HepG2 (cell line): ENCODE measurements at regions not wholly inside any gene's neighbourhood (a gene's known extent, or its start where the extent isn't known, plus 50 kb on each side); places are given as distances from the start of the nearest gene placed in this dataset.

ENCODE experiments used
- ATAC-seq: fragments of 200-7000 bp; cut with Tn5 transposase; 3 replicates; pipeline ENCODE4 v1.9.1; 2020; ENCODE audit warnings: mild to moderate bottlenecking, moderate library complexity
- BruUV-seq: library from RNA; stranded (reverse); fragments of 400-500 nt; replicated peaks from 2 replicates; lab custom pipeline; 2021; lab: Mats Ljungman, UMichigan
- CTCF ChIA-PET: fragments of 300-600 bp; formaldehyde crosslinking; extraction: SDS; loops from one replicate; lab custom pipeline; 2021; ENCODE audit warnings: low total read pairs, inconsistent platforms, low intra/inter-chr PET ratio; lab: Yijun Ruan, JAX
- POLR2A ChIA-PET: fragments of 350-600 bp; sonication (Branson Sonifier 250); formaldehyde crosslinking; loops from one replicate; lab custom pipeline; 2020; ENCODE audit warnings: antibody characterized with exemption, inconsistent platforms; lab: Yijun Ruan, JAX
- DNase-seq: peaks from one replicate; pipeline ENCODE4 v3.0.0-alpha.2; 2015; ENCODE audit warnings: low spot score
- FAIRE-seq: peaks from 3 replicates; lab custom pipeline; 2011; peaks lifted over from hg19 to GRCh38; lab: Jason Lieb, UNC
- H2AFZ ChIP-seq: one replicate; pipeline ENCODE4 v1.6.1; 2011; ENCODE audit warnings: low read length, inconsistent platforms
- H3K27ac ChIP-seq: fragments of 300-600 bp; 3 replicates; pipeline ENCODE4 v1.8.0; 2011; ENCODE audit warnings: mixed run types, mild to moderate bottlenecking, mixed read lengths, low read length, inconsistent platforms; ENCODE audit not compliant: insufficient read depth; ENCODE audit errors: extremely low read length
- H3K27me3 ChIP-seq, 2 experiments: fragments of 200-600 bp in 1 of 2; 2 replicates in 1 of 2; 3 replicates in 1 of 2; pipeline versions ENCODE4 v1.6.0 to v1.8.0; 2011; ENCODE audit warnings: low read length in 2 of 2, mild to moderate bottlenecking in 2 of 2, moderate library complexity in 2 of 2, inconsistent platforms in 1 of 2; ENCODE audit not compliant: insufficient read depth in 2 of 2, control insufficient read depth in 1 of 2
- H3K36me3 ChIP-seq, 2 experiments: fragments of 200-600 bp in 1 of 2; replicated peaks in 1 of 2; 2 replicates in 1 of 2; 3 replicates in 1 of 2; pipeline versions ENCODE4 v1.5.1 to v1.8.0; 2011; ENCODE audit warnings: low read length in 2 of 2, inconsistent platforms in 1 of 2; ENCODE audit not compliant: insufficient read depth in 2 of 2, control insufficient read depth in 1 of 2
- H3K4me1 ChIP-seq: 2 replicates; pipeline ENCODE4 v1.5.1; 2012; ENCODE audit warnings: low read length, inconsistent platforms; ENCODE audit not compliant: insufficient read depth
- H3K4me2 ChIP-seq: 2 replicates; pipeline ENCODE4 v1.6.0; 2011; ENCODE audit warnings: low read depth, low read length, inconsistent platforms
- H3K4me3 ChIP-seq, 3 experiments: fragments of 200-600 bp in 1 of 3; sonication (generic), shearing (Covaris generic) in 1 of 3; replicated peaks in 1 of 3; 2 replicates each; pipeline ENCODE4 v1.5.1; 2011 to 2016; ENCODE audit warnings: low read length in 3 of 3, inconsistent platforms in 2 of 3, low read depth in 2 of 3, mild to moderate bottlenecking in 2 of 3, control low read depth in 1 of 3, mixed read lengths in 1 of 3; ENCODE audit not compliant: insufficient read depth in 1 of 3
- H3K79me2 ChIP-seq: one replicate; pipeline ENCODE4 v1.6.1; 2011; ENCODE audit warnings: low read length, inconsistent platforms; ENCODE audit not compliant: insufficient read depth
- H3K9ac ChIP-seq: 2 replicates; pipeline ENCODE4 v1.6.0; 2011; ENCODE audit warnings: mild to moderate bottlenecking, low read depth, low read length, inconsistent platforms; ENCODE audit not compliant: insufficient read depth
- H3K9me3 ChIP-seq: 2 replicates; pipeline ENCODE4 v1.5.1; 2012; ENCODE audit warnings: mild to moderate bottlenecking, low read length
- H4K20me1 ChIP-seq: 2 replicates; pipeline ENCODE4 v1.6.0; 2011; ENCODE audit warnings: inconsistent platforms, mild to moderate bottlenecking, low read length, moderate library complexity; ENCODE audit not compliant: insufficient read depth
- FOXO1 ChIP-seq: sonication (generic); formaldehyde crosslinking; IDR thresholded peaks from 2 replicates; pipeline ENCODE4 v1.4.0; 2020; ENCODE audit warnings: missing genetic modification reagents
- HNF4A ChIP-seq: sonication (generic); formaldehyde crosslinking; IDR thresholded peaks from 2 replicates; pipeline ENCODE4 v1.4.0; 2020; ENCODE audit warnings: missing genetic modification reagents
- MAFK ChIP-seq, 2 experiments: IDR thresholded peaks in 1 of 2; conservative IDR thresholded peaks in 1 of 2; 2 replicates each; pipeline ENCODE4 v1.6.1; 2011; ENCODE audit warnings: improper control_type of control experiment in 2 of 2, low read length in 2 of 2
- ZNF772 ChIP-seq: sonication (generic); formaldehyde crosslinking; IDR thresholded peaks from 2 replicates; pipeline ENCODE4 v1.5.0; 2020; ENCODE audit warnings: mild to moderate bottlenecking, missing genetic modification reagents
- WGBS: methylation state at CpG from one replicate; pipeline ENCODE4 v1.1.6; 2017; ENCODE audit warnings: low lambda C conversion rate; 5-methylcytosine and 5-hydroxymethylcytosine counted together
- in situ Hi-C: cut with HindIII; loops from 2 replicates; pipeline ENCODE4 v1.10.0; 2017; ENCODE audit warnings: low pct_unique_long_range_greater_than_20kb; ENCODE audit not compliant: extremely low pct_ligation_motif_present
- intact Hi-C: fragments of 100-400 bp; cut with micrococcal nuclease; formaldehyde crosslinking; loops from one replicate; pipeline ENCODE4 v1.10.0; 2022; ENCODE audit not compliant: unreplicated experiment
- TF ChIP-seq, protein P1 (sequence below): sonication (generic); formaldehyde crosslinking; IDR thresholded peaks from 2 replicates; pipeline ENCODE4 v1.5.1; 2020; ENCODE audit warnings: missing genetic modification reagents, mild to moderate bottlenecking, borderline replicate concordance
- TF ChIP-seq, protein P2 (sequence below): sonication (generic); formaldehyde crosslinking; IDR thresholded peaks from 2 replicates; pipeline ENCODE4 v1.4.0; 2020; ENCODE audit warnings: missing genetic modification reagents, borderline replicate concordance

DNA sequence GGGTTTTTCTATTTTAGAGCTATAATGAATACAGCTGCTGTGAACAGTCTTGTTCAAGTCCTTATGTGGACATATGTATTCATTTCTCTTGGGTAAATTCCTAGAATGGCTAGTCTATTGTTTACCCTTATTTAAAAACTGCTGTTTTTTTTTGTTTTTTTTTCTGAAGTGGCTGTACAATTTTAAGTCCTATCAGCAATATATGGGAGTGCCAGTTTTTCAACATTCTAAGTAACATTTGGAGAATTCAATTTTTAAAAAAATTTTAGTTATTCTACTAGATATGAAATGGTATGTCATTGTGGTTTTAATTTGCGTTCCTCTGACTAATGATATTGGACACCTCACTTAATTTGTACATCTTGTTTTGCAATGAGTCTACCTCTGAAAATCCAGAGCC, 349.7 kb downstream of the SATB2 start:
- CTCF ChIA-PET: no interaction called here
- 3% methylated on average over 1 of the region's 1 CpG for WGBS
- intact Hi-C loops: no loop called here

More for the DNA sequence above, 349.7 kb downstream of the SATB2 start:
- Histone ChIP-seq H3K79me2 (no peaks in the 10 kb centered on the region), H3K27me3 (no peaks in the 10 kb centered on the region), H3K4me2 (no peak overlapping the region), H3K36me3 (no peaks in the 10 kb centered on the region), H3K4me1 (no peaks in the 10 kb centered on the region), H4K20me1 (no peaks in the 10 kb centered on the region), H3K27ac (no peak overlapping the region), H3K4me3 (no peak overlapping the region), H3K9ac (no peak overlapping the region), H3K9me3 (no peaks in the 10 kb centered on the region), H2AFZ (no peak overlapping the region)
- in situ Hi-C loops: no loop called here
- DNase-seq (no peak), ATAC-seq (no peak), FAIRE-seq (no peak)
- POLR2A ChIA-PET: no interaction called here
- no TSS peak for BruUV-seq
- TF ChIP-seq MAFK (conservative IDR thresholded peaks at IDR 0.05 in 1 of 2, IDR thresholded peaks at IDR 0.05 in 1 of 2; ENCODE audit: low read length in 2 of 2): 0 out of 4 replicates have a peak, but pooled peaks of 1 of the 2 experiments have one; percentile 15
- TF ChIP-seq ZNF772 (CRISPR knock-in tag): no peak
- TF ChIP-seq, protein P1, sequence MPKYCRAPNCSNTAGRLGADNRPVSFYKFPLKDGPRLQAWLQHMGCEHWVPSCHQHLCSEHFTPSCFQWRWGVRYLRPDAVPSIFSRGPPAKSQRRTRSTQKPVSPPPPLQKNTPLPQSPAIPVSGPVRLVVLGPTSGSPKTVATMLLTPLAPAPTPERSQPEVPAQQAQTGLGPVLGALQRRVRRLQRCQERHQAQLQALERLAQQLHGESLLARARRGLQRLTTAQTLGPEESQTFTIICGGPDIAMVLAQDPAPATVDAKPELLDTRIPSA: no peak
- no peak for TF ChIP-seq FOXO1 (CRISPR knock-in tag)
- TF ChIP-seq, protein P2, sequence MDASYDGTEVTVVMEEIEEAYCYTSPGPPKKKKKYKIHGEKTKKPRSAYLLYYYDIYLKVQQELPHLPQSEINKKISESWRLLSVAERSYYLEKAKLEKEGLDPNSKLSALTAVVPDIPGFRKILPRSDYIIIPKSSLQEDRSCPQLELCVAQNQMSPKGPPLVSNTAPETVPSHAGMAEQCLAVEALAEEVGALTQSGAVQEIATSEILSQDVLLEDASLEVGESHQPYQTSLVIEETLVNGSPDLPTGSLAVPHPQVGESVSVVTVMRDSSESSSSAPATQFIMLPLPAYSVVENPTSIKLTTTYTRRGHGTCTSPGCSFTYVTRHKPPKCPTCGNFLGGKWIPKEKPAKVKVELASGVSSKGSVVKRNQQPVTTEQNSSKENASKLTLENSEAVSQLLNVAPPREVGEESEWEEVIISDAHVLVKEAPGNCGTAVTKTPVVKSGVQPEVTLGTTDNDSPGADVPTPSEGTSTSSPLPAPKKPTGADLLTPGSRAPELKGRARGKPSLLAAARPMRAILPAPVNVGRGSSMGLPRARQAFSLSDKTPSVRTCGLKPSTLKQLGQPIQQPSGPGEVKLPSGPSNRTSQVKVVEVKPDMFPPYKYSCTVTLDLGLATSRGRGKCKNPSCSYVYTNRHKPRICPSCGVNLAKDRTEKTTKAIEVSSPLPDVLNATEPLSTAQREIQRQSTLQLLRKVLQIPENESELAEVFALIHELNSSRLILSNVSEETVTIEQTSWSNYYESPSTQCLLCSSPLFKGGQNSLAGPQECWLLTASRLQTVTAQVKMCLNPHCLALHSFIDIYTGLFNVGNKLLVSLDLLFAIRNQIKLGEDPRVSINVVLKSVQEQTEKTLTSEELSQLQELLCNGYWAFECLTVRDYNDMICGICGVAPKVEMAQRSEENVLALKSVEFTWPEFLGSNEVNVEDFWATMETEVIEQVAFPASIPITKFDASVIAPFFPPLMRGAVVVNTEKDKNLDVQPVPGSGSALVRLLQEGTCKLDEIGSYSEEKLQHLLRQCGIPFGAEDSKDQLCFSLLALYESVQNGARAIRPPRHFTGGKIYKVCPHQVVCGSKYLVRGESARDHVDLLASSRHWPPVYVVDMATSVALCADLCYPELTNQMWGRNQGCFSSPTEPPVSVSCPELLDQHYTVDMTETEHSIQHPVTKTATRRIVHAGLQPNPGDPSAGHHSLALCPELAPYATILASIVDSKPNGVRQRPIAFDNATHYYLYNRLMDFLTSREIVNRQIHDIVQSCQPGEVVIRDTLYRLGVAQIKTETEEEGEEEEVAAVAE (CRISPR knock-in tag): no peak
- no peak for TF ChIP-seq HNF4A
